GM13976 (cell line): ENCODE measurements at regions not wholly inside any gene's neighbourhood (a gene's known extent, or its start where the extent isn't known, plus 50 kb on each side); places are given as distances from the start of the nearest gene placed in this dataset.

ENCODE experiments used
- DNase-seq: peaks from one replicate; pipeline ENCODE4 v3.0.0; 2012; ENCODE audit warnings: low spot score
- CTCF ChIP-seq: IDR thresholded peaks from 2 replicates; pipeline ENCODE4 v1.5.1; 2012; ENCODE audit warnings: borderline replicate concordance, mild to moderate bottlenecking; ENCODE audit not compliant: insufficient read depth; ENCODE audit errors: extremely low read depth, missing control alignments, control extremely low read depth
- in situ Hi-C: fragments of 300-500 bp; cut with MboI; formaldehyde crosslinking; loops from one replicate; pipeline ENCODE4 v1.12.0; 2022; ENCODE audit warnings: low sequenced_read_pairs, mixed read lengths, inconsistent platforms; ENCODE audit not compliant: unreplicated experiment

DNA sequence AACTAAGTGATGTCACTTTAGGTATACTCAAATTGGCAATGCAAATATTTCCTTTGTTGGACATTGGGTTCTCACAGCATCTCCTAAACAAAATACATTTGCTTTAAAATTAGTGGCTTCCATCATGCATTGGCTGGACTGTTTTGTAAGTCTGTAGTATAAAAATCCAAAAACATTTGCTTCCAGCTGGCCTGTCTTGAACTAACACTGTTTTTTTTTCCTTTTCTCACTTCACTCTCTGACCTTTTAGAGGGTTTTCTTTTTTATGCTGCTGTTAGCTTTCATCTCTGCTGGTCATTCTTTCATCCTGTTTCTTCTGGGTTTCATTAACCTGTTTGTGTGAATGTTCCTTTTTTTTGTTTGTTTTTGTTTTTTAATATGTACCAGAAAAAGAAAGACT, 121.7 kb upstream of the MLIP start:
- in situ Hi-C loops: loop anchor here (25.0 kb wide), 4 partner anchors 248 to 1073 kb away; no protein-coding TSS in a partner anchor
- DNase-seq: no peak
- TF ChIP-seq CTCF: no peak

GRCh38 chr6:53992522-53992921, 118.7 kb upstream of the MLIP start:
- in situ Hi-C loops: loop anchor here (25.0 kb wide), 4 partner anchors 245 to 1070 kb away; no protein-coding TSS in a partner anchor
- no peak for TF ChIP-seq CTCF
- DNase-seq: no peak

- no peak for DNase-seq
- TF ChIP-seq CTCF: no peak
- in situ Hi-C loops: loop anchor here (25.0 kb wide), 4 partner anchors 243 to 1068 kb away; no protein-coding TSS in a partner anchor
These were observed 117.0 kb upstream of the MLIP start for GRCh38 chr6:53994201-53994600.

- no peak for DNase-seq
- in situ Hi-C loops: loop anchor here (25.0 kb wide), 4 partner anchors 241 to 1066 kb away; no protein-coding TSS in a partner anchor
- no peak for TF ChIP-seq CTCF
These were observed 115.3 kb upstream of the MLIP start for GRCh38 chr6:53995935-53996334.

DNA sequence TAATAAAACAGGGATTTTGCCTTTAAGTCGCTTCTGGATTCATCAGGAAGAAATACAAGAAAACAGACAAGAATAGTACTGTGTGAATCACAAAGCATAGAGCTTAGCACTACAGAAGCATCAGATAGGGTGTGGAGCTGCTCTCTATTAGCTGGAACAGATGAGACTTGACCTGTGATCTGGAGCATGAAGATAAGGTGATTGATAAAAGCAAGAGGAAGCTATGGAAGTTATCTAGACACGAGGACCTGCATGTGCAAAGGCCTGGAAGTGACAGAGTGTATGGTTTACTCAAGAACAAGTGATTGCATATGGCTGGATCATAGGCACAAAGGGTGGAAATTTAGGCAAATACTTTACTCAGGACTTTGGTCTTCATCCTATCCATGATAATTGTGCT, 112.9 kb upstream of the MLIP start:
- TF ChIP-seq CTCF: no peak
- DNase-seq: no peak
- in situ Hi-C loops: loop anchor here (25.0 kb wide), 4 partner anchors 239 to 1064 kb away; no protein-coding TSS in a partner anchor

DNA sequence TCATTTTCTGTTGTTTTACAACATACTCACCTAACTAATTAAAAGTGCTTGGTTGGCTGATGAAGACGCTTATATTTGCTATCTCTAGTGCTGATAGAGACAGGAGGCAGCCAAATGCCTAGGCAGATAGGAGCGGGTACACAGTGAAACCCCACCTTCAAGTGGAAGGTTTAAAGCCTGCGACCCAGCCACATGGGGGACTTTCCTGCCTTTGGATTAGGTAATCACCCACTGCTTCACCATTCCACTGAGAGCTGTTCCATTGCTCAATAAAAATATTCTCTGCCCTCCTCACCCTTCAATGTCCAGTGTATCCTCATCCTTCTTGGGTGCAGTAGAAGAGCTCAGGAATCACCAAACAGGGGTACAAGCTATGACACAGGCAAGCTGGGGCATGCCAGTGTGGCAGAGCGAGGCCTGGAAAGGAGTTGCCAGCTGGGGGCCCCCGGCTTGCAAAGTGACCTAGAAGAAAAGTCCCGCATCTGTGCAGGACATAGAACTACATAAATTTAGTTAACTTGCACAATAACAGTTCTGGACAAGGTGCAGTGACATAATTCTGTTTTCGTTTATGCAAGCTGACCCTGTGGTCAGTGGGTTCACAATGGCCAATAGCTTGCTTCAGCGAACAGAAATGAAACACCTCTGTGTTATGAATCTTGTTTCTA, 112.0 kb upstream of the MLIP start:
- no peak for DNase-seq
- TF ChIP-seq CTCF: no peak
- in situ Hi-C loops: loop anchor here (25.0 kb wide), 4 partner anchors 238 to 1063 kb away; no protein-coding TSS in a partner anchor
